NCI-H1930 (cell line): ENCODE measurements at regions not wholly inside any gene's neighbourhood (a gene's known extent, or its start where the extent isn't known, plus 50 kb on each side); places are given as distances from the start of the nearest gene placed in this dataset.

Experiments used
- DNase-seq, 2 experiments: peaks; one replicate each; lab custom pipeline; 2025; lab: John Stamatoyannopoulos, UW

- DNase-seq, result no peak
Observed at GRCh38 chr3:106176734-106177133, 307.9 kb upstream of the CBLB start.

GRCh38 chr3:106182950-106183511, 314.2 kb upstream of the CBLB start:
- DNase-seq, result no peak

- DNase-seq, result no peak
Observed at GRCh38 chr3:106183762-106184391, 315.1 kb upstream of the CBLB start.

- no peak for DNase-seq
Observed at GRCh38 chr3:106184540-106185457, 316.0 kb upstream of the CBLB start.

GRCh38 chr3:106185949-106186348, 317.1 kb upstream of the CBLB start:
- no peak for DNase-seq

GRCh38 chr3:106190296-106190695, 321.5 kb upstream of the CBLB start:
- DNase-seq, result no peak

- no peak for DNase-seq
Observed at GRCh38 chr3:106191211-106191610, 322.4 kb upstream of the CBLB start.

GRCh38 chr3:106191913-106192312, 323.1 kb upstream of the CBLB start:
- no peak for DNase-seq

- DNase-seq, result no peak
Observed at GRCh38 chr3:106193876-106194275, 325.1 kb upstream of the CBLB start.

- no peak for DNase-seq
Observed at GRCh38 chr3:106194726-106195125, 325.9 kb upstream of the CBLB start.

GRCh38 chr3:106197532-106198194, 328.9 kb upstream of the CBLB start:
- DNase-seq, result no peak

- no peak for DNase-seq
Observed at GRCh38 chr3:106204160-106204868, 335.5 kb upstream of the CBLB start.

GRCh38 chr3:106206146-106206545, 337.3 kb upstream of the CBLB start:
- no peak for DNase-seq

- no peak for DNase-seq
Observed at GRCh38 chr3:106206613-106207012, 337.8 kb upstream of the CBLB start.

GRCh38 chr3:106208251-106208650, 339.4 kb upstream of the CBLB start:
- no peak for DNase-seq

GRCh38 chr3:106208967-106209366, 340.2 kb upstream of the CBLB start:
- no peak for DNase-seq

- no peak for DNase-seq
Observed at GRCh38 chr3:106209482-106209881, 340.7 kb upstream of the CBLB start.

- no peak for DNase-seq
Observed at GRCh38 chr3:106210923-106211322, 342.1 kb upstream of the CBLB start.

GRCh38 chr3:106212665-106213222, 343.9 kb upstream of the CBLB start:
- DNase-seq, result no peak

- DNase-seq, result no peak
Observed at GRCh38 chr3:106213954-106214353, 345.1 kb upstream of the CBLB start.

GRCh38 chr3:106214641-106215040, 345.8 kb upstream of the CBLB start:
- no peak for DNase-seq

GRCh38 chr3:106215047-106215446, 346.2 kb upstream of the CBLB start:
- DNase-seq, result no peak
